Activated CD4-positive, alpha-beta T cell treated with anti-CD3 and anti-CD28 coated beads for 48 hours (primary cell): ENCODE measurements at regions not wholly inside any gene's neighbourhood (a gene's known extent, or its start where the extent isn't known, plus 50 kb on each side); places are given as distances from the start of the nearest gene placed in this dataset.

ENCODE experiments used
- DNase-seq: peaks from one replicate; pipeline ENCODE4 v3.0.0-alpha.2; 2020

DNA sequence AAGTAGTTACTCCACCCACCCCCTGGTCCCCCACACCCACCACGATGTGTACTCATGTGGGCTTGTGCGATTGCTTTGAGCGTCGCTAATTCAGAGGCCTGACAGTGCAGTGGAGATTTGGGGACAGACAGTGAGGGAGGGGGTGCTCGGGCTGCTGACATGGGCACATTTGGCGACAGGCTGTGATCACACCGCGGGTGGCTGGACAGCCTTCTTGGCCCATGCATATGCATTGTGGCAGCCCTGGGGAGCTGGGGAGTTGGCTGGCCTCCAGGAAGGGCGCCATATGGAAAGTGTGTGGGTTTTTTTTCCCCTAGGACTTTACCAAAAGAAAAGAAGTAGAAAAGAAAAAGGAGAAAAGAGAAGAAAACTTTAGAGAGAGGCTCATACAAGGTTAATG is 275.5 kb upstream of the N4BP1 start:
- DNase-seq: no peak

- DNase-seq: no peak
These were observed 271.3 kb upstream of the N4BP1 start for GRCh38 chr16:48881272-48881671.

GRCh38 chr16:48879223-48880122 is 269.5 kb upstream of the N4BP1 start:
- no peak for DNase-seq

DNA sequence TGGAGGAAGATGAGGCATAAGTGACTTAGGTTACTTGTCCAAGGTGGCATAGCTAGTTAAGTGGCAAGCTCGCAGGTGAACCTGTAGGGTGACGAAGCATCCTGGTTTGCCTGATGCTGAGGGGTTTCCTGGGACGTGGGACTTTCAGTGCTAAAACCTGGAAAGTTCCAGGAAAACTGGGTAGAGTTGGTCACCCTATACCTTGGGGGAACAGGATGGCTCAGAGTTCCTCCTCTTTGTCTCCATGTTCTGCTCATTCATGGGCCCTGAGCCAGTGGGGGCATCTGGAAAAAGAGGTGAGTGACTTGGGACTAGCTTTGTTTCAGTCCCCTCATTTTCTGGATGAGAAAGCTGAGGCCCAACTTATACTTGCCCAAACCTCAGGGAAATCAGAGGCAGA is 268.0 kb upstream of the N4BP1 start:
- no peak for DNase-seq

DNA sequence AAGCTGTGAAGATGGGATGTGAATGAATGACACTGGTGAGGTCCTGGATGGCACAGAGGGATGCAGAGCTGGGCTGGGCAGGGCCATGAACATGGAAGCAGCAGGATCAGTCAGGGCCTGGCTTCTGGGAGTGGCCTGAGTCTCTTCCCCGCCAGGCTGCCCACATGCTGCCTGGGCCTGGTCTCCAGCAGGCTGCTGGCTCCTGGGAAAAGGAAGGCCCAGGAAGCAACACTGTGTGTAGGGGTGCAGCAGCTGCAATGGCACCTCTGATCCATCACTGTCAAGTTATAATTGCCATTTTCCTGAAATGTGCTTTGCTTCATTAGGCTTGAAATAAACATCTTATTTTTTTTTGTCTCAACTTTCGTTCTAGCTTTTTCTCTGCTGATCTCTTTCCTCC is 260.2 kb upstream of the N4BP1 start:
- DNase-seq: no peak

DNA sequence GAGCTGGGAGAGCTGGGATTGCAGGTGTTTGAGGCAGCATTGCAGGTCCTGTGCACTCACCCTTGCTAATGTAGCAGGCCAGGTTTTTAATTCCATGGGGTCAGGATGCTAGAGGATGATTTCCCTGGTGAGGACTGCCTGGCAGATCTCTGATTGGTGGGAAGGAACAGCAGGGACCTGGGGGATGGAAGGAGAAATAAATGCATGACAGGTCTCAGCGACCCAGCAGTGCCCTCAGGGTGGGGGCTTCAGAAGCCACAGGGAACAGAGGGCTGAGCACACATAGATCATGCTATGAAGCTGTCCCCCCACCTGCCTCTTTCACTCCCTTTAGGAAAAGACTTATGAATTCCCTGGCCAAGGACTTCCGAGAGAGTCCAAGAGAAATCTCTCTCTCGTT is 255.5 kb upstream of the N4BP1 start:
- no peak for DNase-seq

GRCh38 chr16:48864055-48864454 is 254.1 kb upstream of the N4BP1 start:
- no peak for DNase-seq

- DNase-seq: no peak
These were observed 252.1 kb upstream of the N4BP1 start for GRCh38 chr16:48862087-48862532.

- no peak for DNase-seq
These were observed 250.4 kb upstream of the N4BP1 start for GRCh38 chr16:48860341-48860740.

GRCh38 chr16:48852951-48853350 is 243.0 kb upstream of the N4BP1 start:
- no peak for DNase-seq

GRCh38 chr16:48852458-48852857 is 242.5 kb upstream of the N4BP1 start:
- DNase-seq: no peak

GRCh38 chr16:48850097-48850770 is 240.3 kb upstream of the N4BP1 start:
- no peak for DNase-seq

GRCh38 chr16:48846277-48846676 is 236.3 kb upstream of the N4BP1 start:
- DNase-seq: no peak

- DNase-seq: no peak
These were observed 235.3 kb upstream of the N4BP1 start for GRCh38 chr16:48845261-48845660.

GRCh38 chr16:48838349-48838748 is 228.4 kb upstream of the N4BP1 start:
- no peak for DNase-seq

DNA sequence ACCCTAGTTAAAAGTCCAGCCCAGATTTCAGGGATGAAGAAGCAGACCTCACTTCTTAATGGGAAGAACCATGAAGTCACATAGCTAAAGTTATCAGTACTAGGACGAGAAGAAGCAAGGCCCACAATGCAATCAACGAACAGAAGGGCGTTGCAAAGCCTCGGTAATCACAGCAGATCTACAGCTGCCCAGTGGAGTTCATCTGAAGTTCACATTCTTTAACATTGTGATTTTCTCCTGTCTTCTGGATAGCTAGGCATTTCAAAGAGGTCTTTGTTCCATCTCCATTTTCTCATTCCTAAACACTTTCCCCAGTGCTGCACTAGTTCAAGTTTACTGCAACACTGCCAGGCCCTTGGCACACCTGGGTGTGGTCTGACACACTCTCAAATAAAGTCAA is 226.7 kb upstream of the N4BP1 start:
- no peak for DNase-seq

DNA sequence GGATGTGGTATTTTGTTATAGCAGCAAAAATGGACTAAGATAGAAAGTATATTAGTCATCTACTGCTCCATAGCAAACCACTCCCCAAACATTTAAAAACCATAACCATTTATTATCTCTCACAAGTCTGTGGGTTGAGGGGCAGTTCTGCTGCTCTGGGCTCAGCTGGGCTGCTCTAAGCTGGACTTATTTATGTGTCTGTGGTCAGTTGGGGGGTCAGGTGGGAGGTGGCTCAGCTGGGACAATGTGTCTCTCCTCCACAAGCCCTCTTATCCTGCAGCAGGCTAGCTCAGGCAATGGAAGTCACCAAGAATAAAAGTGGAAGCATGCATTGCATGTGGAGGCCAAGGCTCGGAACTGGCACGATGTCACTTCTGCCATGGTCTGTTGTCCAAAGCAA is 226.1 kb upstream of the N4BP1 start:
- no peak for DNase-seq

GRCh38 chr16:48834576-48834975 is 224.6 kb upstream of the N4BP1 start:
- no peak for DNase-seq

DNA sequence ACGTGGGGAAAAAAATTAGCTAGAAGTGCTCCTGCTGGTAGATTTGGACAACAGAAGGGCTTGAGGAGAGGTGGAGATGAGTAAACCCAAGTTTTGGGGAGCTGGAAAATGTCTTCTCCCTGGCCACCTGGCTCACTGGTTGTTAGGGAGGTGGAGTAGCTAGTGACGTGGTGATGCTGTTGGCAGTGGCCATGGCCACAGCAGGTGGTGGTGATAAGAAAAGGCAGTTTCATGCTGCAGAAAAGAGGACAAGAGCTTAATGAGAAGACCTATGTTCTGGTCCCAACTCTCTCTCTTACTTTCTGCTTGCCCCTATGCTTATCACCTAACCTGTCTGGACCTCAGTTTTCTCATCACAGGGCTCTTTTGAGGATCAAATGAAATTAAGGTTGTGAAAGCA is 223.5 kb upstream of the N4BP1 start:
- no peak for DNase-seq

DNA sequence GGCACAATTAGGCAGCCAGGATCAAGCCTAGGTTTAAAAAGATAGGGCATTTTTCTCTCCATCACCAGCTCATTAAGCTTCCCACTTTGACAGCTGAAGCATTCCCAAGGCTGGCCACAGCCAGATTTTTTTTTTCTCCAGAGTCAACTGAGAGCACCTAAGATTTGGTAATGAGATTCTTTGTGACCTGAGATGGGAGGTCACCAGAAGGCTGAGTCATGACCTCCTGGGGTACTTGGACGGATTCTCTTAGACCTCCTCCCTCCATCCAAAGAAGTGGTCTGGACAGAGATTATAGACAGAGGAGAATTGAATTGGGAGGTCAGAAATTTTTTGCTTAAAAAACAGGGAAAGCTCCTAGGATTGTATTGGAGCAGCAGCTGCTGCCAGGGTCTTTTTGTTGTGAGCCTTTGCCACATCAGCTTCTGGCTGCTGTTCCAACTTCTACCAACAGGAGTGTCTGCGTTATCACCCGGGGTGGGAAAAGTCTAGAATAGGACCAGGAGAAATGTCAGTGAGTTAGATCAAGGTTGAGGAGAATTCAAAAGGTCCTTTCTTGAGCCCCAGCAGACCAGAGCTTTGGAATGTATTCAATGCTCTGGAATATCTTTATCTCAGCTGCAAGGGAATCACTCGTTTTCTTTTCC is 221.2 kb upstream of the N4BP1 start:
- DNase-seq: no peak

DNA sequence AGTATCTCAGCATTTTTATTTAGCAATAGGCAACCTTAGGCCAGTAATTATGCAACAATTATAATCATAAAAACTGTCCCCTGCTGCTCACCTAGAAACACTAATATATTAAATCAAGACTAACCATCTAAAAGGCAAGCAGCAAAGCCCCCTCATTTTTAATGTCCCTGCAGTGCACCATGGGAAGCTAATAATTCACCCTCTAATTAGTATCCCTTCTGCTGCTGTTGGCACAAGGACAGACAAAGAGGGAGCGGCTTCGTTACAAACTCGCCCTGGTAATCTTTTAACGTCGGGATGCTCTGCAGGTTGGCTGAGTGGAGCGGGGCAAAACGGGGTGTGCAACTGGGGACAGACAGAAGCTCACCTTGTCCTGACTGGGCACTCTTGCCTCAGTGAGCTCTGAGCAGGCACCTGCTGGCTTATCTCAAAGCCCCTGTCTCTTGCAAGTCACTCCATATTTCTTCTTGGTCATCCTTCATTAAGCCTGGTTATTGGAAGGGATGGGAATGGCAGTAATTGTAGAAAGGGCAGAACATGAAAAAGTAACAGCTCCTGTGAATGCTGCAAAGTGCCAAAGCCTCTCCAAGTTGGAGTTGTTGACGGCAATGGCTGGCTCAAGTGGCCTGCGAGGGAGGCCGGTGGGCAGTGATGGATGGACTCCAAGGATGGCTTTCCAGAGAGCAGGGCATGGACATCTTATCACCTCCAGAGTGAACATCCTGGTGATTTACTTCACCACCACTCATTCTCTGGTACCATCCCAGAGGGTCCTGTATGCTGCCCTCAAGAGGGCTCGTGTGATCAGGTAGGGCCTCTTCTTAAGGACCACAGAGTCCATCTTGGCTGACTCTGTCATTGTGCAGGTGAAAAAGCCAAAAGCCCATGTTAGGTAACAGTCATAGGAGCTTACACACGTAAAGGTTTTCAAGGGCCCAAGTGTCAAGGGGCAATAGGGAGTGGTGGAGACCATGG is 219.6 kb upstream of the N4BP1 start:
- DNase-seq: no peak

DNA sequence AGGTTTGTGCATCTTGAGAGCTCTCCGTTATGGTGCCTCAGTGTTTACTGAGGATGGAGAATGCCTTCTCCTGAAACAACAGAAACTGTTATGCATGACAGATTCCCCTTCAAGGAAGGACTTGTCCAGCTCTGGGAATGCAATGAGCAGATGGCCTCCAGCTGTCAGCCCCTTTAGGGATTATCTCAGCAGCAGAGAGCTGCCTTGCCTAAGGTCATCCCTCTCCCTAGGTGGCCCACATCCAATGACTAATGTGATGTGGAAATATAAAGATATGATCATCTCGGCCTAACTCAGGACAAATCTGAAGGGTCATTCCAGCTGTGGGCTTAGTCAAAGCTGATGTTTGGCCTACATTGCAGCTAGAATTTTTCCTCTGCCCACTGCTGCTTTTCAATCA is 214.3 kb upstream of the N4BP1 start:
- no peak for DNase-seq

- no peak for DNase-seq
These were observed 212.5 kb upstream of the N4BP1 start for GRCh38 chr16:48822431-48822830.
